Loucy (cell line): ENCODE measurements at regions not wholly inside any gene's neighbourhood (a gene's known extent, or its start where the extent isn't known, plus 50 kb on each side); places are given as distances from the start of the nearest gene placed in this dataset.

ENCODE experiments used
- EZH2phosphoT487 ChIP-seq: fragments of 200-600 bp; IDR thresholded peaks from 2 replicates; pipeline ENCODE4 v1.6.1; 2018; ENCODE audit warnings: antibody characterized with exemption, mild to moderate bottlenecking, moderate library complexity, borderline replicate concordance
- TF ChIP-seq, protein P1 (sequence below): fragments of 200-600 bp; sonication (generic); conservative IDR thresholded peaks from 2 replicates; pipeline ENCODE4 v1.5.1; 2014; ENCODE audit warnings: mild to moderate bottlenecking, antibody characterized with exemption, low read length

GRCh38 chr2:191778041-191778440, 68.8 kb downstream of the CAVIN2 start:
- TF ChIP-seq, protein P1, sequence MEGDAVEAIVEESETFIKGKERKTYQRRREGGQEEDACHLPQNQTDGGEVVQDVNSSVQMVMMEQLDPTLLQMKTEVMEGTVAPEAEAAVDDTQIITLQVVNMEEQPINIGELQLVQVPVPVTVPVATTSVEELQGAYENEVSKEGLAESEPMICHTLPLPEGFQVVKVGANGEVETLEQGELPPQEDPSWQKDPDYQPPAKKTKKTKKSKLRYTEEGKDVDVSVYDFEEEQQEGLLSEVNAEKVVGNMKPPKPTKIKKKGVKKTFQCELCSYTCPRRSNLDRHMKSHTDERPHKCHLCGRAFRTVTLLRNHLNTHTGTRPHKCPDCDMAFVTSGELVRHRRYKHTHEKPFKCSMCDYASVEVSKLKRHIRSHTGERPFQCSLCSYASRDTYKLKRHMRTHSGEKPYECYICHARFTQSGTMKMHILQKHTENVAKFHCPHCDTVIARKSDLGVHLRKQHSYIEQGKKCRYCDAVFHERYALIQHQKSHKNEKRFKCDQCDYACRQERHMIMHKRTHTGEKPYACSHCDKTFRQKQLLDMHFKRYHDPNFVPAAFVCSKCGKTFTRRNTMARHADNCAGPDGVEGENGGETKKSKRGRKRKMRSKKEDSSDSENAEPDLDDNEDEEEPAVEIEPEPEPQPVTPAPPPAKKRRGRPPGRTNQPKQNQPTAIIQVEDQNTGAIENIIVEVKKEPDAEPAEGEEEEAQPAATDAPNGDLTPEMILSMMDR: no peak
- no peak for TF ChIP-seq EZH2phosphoT487
